22Rv1 (cell line): ENCODE measurements at regions not wholly inside any gene's neighbourhood (a gene's known extent, or its start where the extent isn't known, plus 50 kb on each side); places are given as distances from the start of the nearest gene placed in this dataset.

Experiments
- CTCF ChIP-seq: fragments of 450-650 bp; IDR thresholded peaks from 2 replicates; pipeline ENCODE4 v1.5.1; 2017; ENCODE audit warnings: mild to moderate bottlenecking
- ZFX ChIP-seq: fragments of 450-650 bp; IDR thresholded peaks from 2 replicates; pipeline ENCODE4 v1.6.1; 2017; ENCODE audit warnings: antibody characterized with exemption, borderline replicate concordance

- no peak for TF ChIP-seq CTCF
- no peak for TF ChIP-seq ZFX
Measured at GRCh38 chr4:114442856-114443255, 155.8 kb upstream of the UGT8 start.
